ENCODE measurements at regions not wholly inside any gene's neighbourhood (a gene's known extent, or its start where the extent isn't known, plus 50 kb on each side); places are given as distances from the start of the nearest gene placed in this dataset.

- TF ChIP-seq CTCF (IDR thresholded peaks at IDR 0.05) (no peak), POLR2AphosphoS5 (IDR thresholded peaks at IDR 0.05) (no peak), POLR2A (IDR thresholded peaks at IDR 0.05) (no peak), EP300 (IDR thresholded peaks at IDR 0.05; ENCODE audit: low read depth) (no peak)
These were observed 345.4 kb downstream of the COL12A1 start for GRCh38 chr6:74860456-74860855.

All from transverse colon (tissue), 4 donors.